ENCODE measurements at regions not wholly inside any gene's neighbourhood (a gene's known extent, or its start where the extent isn't known, plus 50 kb on each side); places are given as distances from the start of the nearest gene placed in this dataset.

- TF ChIP-seq POLR2A (IDR thresholded peaks at IDR 0.05) (no peak), CTCF (IDR thresholded peaks at IDR 0.05 in 4 of 5, conservative IDR thresholded peaks at IDR 0.05 in 1 of 5) (no peak)
- no peaks in the 10 kb centered on the region for H3K27me3 ChIP-seq
- intact Hi-C loops (cut with DNase I; ENCODE audit: low total_unique reads) (no loop called here), in situ Hi-C loops (cut with MboI; ENCODE audit: low sequenced_read_pairs in 4 of 4) (no loop called here)
- no peaks in the 10 kb centered on the region for H3K9me3 ChIP-seq
- H3K36me3 ChIP-seq, result no peaks in the 10 kb centered on the region
- DNase-seq (no peak), ATAC-seq (no peak)
- no peaks in the 10 kb centered on the region for H3K4me1 ChIP-seq
- no peak overlapping the region for H3K27ac ChIP-seq
- no peak overlapping the region for H3K4me3 ChIP-seq
These were observed 64.4 kb upstream of the TBC1D5 start for GRCh38 chr3:17806876-17807275.

- Histone ChIP-seq H3K36me3 (no peaks in the 10 kb centered on the region), H3K27me3 (no peaks in the 10 kb centered on the region), H3K4me3 (no peak overlapping the region), H3K9me3 (no peaks in the 10 kb centered on the region), H3K27ac (no peak overlapping the region), H3K4me1 (no peaks in the 10 kb centered on the region)
- DNase-seq (no peak), ATAC-seq (no peak)
- TF ChIP-seq POLR2A (IDR thresholded peaks at IDR 0.05), result no peak
- no peak for TF ChIP-seq CTCF (IDR thresholded peaks at IDR 0.05 in 4 of 5, conservative IDR thresholded peaks at IDR 0.05 in 1 of 5)
- in situ Hi-C loops (cut with MboI; ENCODE audit: low sequenced_read_pairs in 4 of 4), result no loop called here
- intact Hi-C loops (cut with DNase I; ENCODE audit: low total_unique reads), result no loop called here
These were observed 63.8 kb upstream of the TBC1D5 start for GRCh38 chr3:17806201-17806600.

- intact Hi-C loops (cut with DNase I; ENCODE audit: low total_unique reads) (no loop called here), in situ Hi-C loops (cut with MboI; ENCODE audit: low sequenced_read_pairs in 4 of 4) (no loop called here)
- H3K9me3 ChIP-seq, result no peaks in the 10 kb centered on the region
- DNase-seq (no peak), ATAC-seq (no peak)
- no peak overlapping the region for H3K27ac ChIP-seq
- no peaks in the 10 kb centered on the region for H3K27me3 ChIP-seq
- no peaks in the 10 kb centered on the region for H3K4me1 ChIP-seq
- no peaks in the 10 kb centered on the region for H3K36me3 ChIP-seq
- H3K4me3 ChIP-seq, result no peak overlapping the region
- TF ChIP-seq CTCF (IDR thresholded peaks at IDR 0.05 in 4 of 5, conservative IDR thresholded peaks at IDR 0.05 in 1 of 5) (no peak), POLR2A (IDR thresholded peaks at IDR 0.05) (no peak)
These were observed 63.1 kb upstream of the TBC1D5 start for GRCh38 chr3:17805461-17805940.

GRCh38 chr3:17802950-17803349 is 60.5 kb upstream of the TBC1D5 start:
- no peak overlapping the region for H3K4me3 ChIP-seq
- DNase-seq, result no peak
- no peaks in the 10 kb centered on the region for H3K9me3 ChIP-seq
- no peaks in the 10 kb centered on the region for H3K36me3 ChIP-seq
- intact Hi-C loops (cut with DNase I; ENCODE audit: low total_unique reads), result no loop called here
- ATAC-seq, result no peak
- in situ Hi-C loops (cut with MboI; ENCODE audit: low sequenced_read_pairs in 4 of 4), result no loop called here
- no peaks in the 10 kb centered on the region for H3K4me1 ChIP-seq
- H3K27me3 ChIP-seq, result no peaks in the 10 kb centered on the region
- TF ChIP-seq CTCF (IDR thresholded peaks at IDR 0.05 in 4 of 5, conservative IDR thresholded peaks at IDR 0.05 in 1 of 5) (no peak), POLR2A (IDR thresholded peaks at IDR 0.05) (no peak)
- no peak overlapping the region for H3K27ac ChIP-seq

- intact Hi-C loops (cut with DNase I; ENCODE audit: low total_unique reads), result no loop called here
These were observed 58.7 kb upstream of the TBC1D5 start for GRCh38 chr3:17801131-17801530.

More at GRCh38 chr3:17801131-17801530, 58.7 kb upstream of the TBC1D5 start:
- H3K27ac ChIP-seq, result no peak overlapping the region
- no peak overlapping the region for H3K4me3 ChIP-seq
- in situ Hi-C loops (cut with MboI; ENCODE audit: low sequenced_read_pairs in 4 of 4), result no loop called here
- H3K9me3 ChIP-seq, result no peaks in the 10 kb centered on the region
- ATAC-seq, result no peak
- H3K36me3 ChIP-seq, result no peaks in the 10 kb centered on the region
- no peak for DNase-seq
- no peaks in the 10 kb centered on the region for H3K4me1 ChIP-seq
- TF ChIP-seq CTCF (IDR thresholded peaks at IDR 0.05 in 4 of 5, conservative IDR thresholded peaks at IDR 0.05 in 1 of 5) (no peak), POLR2A (IDR thresholded peaks at IDR 0.05) (no peak)
- no peaks in the 10 kb centered on the region for H3K27me3 ChIP-seq
